ENCODE measurements at regions not wholly inside any gene's neighbourhood (a gene's known extent, or its start where the extent isn't known, plus 50 kb on each side); places are given as distances from the start of the nearest gene placed in this dataset.

DNA sequence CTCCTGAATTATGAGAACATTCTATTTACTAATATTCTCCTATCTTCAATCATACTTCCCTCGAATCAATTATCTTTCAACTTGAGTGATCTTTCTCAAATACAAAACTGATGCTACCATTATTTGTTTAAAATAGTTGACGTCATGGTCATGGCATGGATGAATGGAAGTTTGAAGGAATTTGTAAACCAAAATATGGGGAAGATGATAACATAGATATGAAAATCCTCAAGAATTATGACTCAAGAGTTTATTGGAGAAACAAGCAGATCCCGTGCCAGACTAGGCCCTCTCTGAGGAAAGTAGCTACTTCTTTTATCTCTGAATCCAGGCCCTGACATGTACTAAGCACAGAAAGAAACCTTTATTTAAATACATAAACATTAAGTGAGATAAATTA, 270.4 kb upstream of the MC4R start:
- in situ Hi-C loops (cut with MboI; ENCODE audit: low pct_unique_long_range_greater_than_20kb, low sequenced_read_pairs, unreplicated experiment): no loop called here
- TF ChIP-seq, protein P1, sequence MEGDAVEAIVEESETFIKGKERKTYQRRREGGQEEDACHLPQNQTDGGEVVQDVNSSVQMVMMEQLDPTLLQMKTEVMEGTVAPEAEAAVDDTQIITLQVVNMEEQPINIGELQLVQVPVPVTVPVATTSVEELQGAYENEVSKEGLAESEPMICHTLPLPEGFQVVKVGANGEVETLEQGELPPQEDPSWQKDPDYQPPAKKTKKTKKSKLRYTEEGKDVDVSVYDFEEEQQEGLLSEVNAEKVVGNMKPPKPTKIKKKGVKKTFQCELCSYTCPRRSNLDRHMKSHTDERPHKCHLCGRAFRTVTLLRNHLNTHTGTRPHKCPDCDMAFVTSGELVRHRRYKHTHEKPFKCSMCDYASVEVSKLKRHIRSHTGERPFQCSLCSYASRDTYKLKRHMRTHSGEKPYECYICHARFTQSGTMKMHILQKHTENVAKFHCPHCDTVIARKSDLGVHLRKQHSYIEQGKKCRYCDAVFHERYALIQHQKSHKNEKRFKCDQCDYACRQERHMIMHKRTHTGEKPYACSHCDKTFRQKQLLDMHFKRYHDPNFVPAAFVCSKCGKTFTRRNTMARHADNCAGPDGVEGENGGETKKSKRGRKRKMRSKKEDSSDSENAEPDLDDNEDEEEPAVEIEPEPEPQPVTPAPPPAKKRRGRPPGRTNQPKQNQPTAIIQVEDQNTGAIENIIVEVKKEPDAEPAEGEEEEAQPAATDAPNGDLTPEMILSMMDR (IDR thresholded peaks at IDR 0.05; ENCODE audit: extremely low read depth, insufficient read depth, missing control alignments): no peak
- no peak for DNase-seq (ENCODE audit: low spot score)

- in situ Hi-C loops (cut with MboI; ENCODE audit: low pct_unique_long_range_greater_than_20kb, low sequenced_read_pairs, unreplicated experiment): no loop called here
- TF ChIP-seq, protein P1 (IDR thresholded peaks at IDR 0.05; ENCODE audit: extremely low read depth, insufficient read depth, missing control alignments): no peak
- no peak for DNase-seq (ENCODE audit: low spot score)
These were observed 274.1 kb upstream of the MC4R start for GRCh38 chr18:60646725-60647124.

GRCh38 chr18:60649107-60649506, 276.5 kb upstream of the MC4R start:
- TF ChIP-seq, protein P1 (IDR thresholded peaks at IDR 0.05; ENCODE audit: extremely low read depth, insufficient read depth, missing control alignments): no peak
- in situ Hi-C loops (cut with MboI; ENCODE audit: low pct_unique_long_range_greater_than_20kb, low sequenced_read_pairs, unreplicated experiment): no loop called here
- DNase-seq (ENCODE audit: low spot score): no peak

GRCh38 chr18:60649842-60650536, 277.4 kb upstream of the MC4R start:
- TF ChIP-seq, protein P1 (IDR thresholded peaks at IDR 0.05; ENCODE audit: extremely low read depth, insufficient read depth, missing control alignments): no peak
- DNase-seq (ENCODE audit: low spot score): no peak
- in situ Hi-C loops (cut with MboI; ENCODE audit: low pct_unique_long_range_greater_than_20kb, low sequenced_read_pairs, unreplicated experiment): no loop called here

DNA sequence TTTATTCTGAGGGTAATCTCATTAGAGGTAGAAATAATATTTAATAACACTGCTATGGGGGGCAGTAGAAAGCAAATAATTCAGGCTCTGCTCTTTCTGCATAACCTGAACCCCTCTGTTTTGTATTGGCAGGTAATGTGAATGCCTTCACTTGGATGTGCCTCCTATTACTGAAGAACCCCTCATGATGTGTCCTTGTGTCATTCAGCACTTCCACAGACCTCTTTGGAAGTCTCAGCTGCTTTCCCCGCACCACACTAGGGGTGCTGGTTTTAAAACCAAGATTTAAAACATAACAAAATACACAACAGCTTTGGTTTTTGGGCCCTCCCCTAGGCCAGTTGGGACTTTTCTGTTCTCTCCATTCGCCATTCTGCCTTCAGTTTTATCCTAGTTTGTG, 281.7 kb upstream of the MC4R start:
- in situ Hi-C loops (cut with MboI; ENCODE audit: low pct_unique_long_range_greater_than_20kb, low sequenced_read_pairs, unreplicated experiment): no loop called here

DNA sequence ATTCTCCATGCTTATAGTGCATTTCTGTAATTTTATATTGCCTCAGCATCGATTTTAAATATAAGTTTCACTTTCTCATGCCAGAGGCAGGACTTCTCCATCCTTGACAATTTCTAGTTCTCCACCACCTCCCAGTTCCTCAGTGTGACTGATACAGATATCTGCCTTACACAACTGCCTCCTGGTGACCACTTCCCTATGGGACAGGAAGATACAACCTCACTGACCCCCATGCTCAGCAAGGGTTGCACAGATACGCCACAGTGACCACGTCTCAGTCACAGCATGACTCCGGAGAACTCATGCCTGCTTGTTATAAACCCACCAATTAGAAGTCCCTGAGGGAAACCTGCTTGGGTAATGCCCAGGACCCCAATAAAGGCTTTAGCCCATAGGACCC, 284.0 kb upstream of the MC4R start:
- no peak for DNase-seq (ENCODE audit: low spot score)
- TF ChIP-seq, protein P1 (IDR thresholded peaks at IDR 0.05; ENCODE audit: extremely low read depth, insufficient read depth, missing control alignments): no peak
- in situ Hi-C loops (cut with MboI; ENCODE audit: low pct_unique_long_range_greater_than_20kb, low sequenced_read_pairs, unreplicated experiment): no loop called here

More for the DNA sequence above, 281.7 kb upstream of the MC4R start:
- no peak for DNase-seq (ENCODE audit: low spot score)
- TF ChIP-seq, protein P1 (IDR thresholded peaks at IDR 0.05; ENCODE audit: extremely low read depth, insufficient read depth, missing control alignments): no peak

Measured in GM13977 (cell line).